Activated naive CD4-positive, alpha-beta T cell treated with anti-CD3 and anti-CD28 coated beads, Interleukin-2, amount 10 ng/mL, durations not matched to agents 7 days and 5 days (primary cell): ENCODE measurements at regions not wholly inside any gene's neighbourhood (a gene's known extent, or its start where the extent isn't known, plus 50 kb on each side); places are given as distances from the start of the nearest gene placed in this dataset.

Experiments
- CTCF ChIA-PET: fragments of 350-600 bp; sonication (Branson Sonifier 250); formaldehyde crosslinking; loops from one replicate; lab custom pipeline; 2021; ENCODE audit warnings: antibody characterized with exemption; lab: Charles Lee
- DNase-seq: peaks from one replicate; pipeline ENCODE4 v3.0.0-alpha.2; 2020
- H3K27ac Mint-ChIP-seq: one replicate; pipeline ENCODE4 v1.8.0; 2021; ENCODE audit warnings: mild to moderate bottlenecking, moderate library complexity, mixed read lengths
- H3K27me3 Mint-ChIP-seq: one replicate; pipeline ENCODE4 v1.8.0; 2021; ENCODE audit warnings: mild to moderate bottlenecking, mixed read lengths
- H3K36me3 Mint-ChIP-seq: one replicate; pipeline ENCODE4 v1.8.0; 2021; ENCODE audit warnings: mixed read lengths
- H3K4me1 Mint-ChIP-seq: one replicate; pipeline ENCODE4 v1.8.0; 2021; ENCODE audit warnings: mixed read lengths
- H3K4me3 Mint-ChIP-seq: one replicate; pipeline ENCODE4 v1.8.0; 2021; ENCODE audit warnings: mild to moderate bottlenecking, moderate library complexity, mixed read lengths
- H3K9me3 Mint-ChIP-seq: one replicate; pipeline ENCODE4 v1.8.0; 2021; ENCODE audit warnings: mixed read lengths

GRCh38 chr2:129178356-129178755, 801.1 kb upstream of the RAB6C start:
- H3K27me3 Mint-ChIP-seq = no peaks in the 10 kb centered on the region
- DNase-seq = no peak
- no peaks in the 10 kb centered on the region for H3K4me1 Mint-ChIP-seq
- no peaks in the 10 kb centered on the region for H3K9me3 Mint-ChIP-seq
- no peaks in the 10 kb centered on the region for H3K36me3 Mint-ChIP-seq
- no peak overlapping the region for H3K27ac Mint-ChIP-seq
- CTCF ChIA-PET = no interaction called here
- no peak overlapping the region for H3K4me3 Mint-ChIP-seq

- no peak for DNase-seq
- Mint-ChIP-seq H3K4me3 (no peak overlapping the region), H3K9me3 (no peaks in the 10 kb centered on the region), H3K27me3 (no peaks in the 10 kb centered on the region), H3K36me3 (no peaks in the 10 kb centered on the region), H3K27ac (no peak overlapping the region), H3K4me1 (no peaks in the 10 kb centered on the region)
- CTCF ChIA-PET = no interaction called here
These were observed 800.3 kb upstream of the RAB6C start for GRCh38 chr2:129179199-129179598.

- H3K4me3 Mint-ChIP-seq = no peak overlapping the region
- no peaks in the 10 kb centered on the region for H3K27me3 Mint-ChIP-seq
- H3K27ac Mint-ChIP-seq = no peak overlapping the region
- no peaks in the 10 kb centered on the region for H3K4me1 Mint-ChIP-seq
- no peak for DNase-seq
- H3K36me3 Mint-ChIP-seq = no peaks in the 10 kb centered on the region
- CTCF ChIA-PET = no interaction called here
- H3K9me3 Mint-ChIP-seq = no peaks in the 10 kb centered on the region
These were observed 799.2 kb upstream of the RAB6C start for GRCh38 chr2:129180124-129180716.

- Mint-ChIP-seq H3K36me3 (no peaks in the 10 kb centered on the region), H3K4me3 (no peak overlapping the region), H3K9me3 (no peaks in the 10 kb centered on the region), H3K27me3 (no peaks in the 10 kb centered on the region), H3K27ac (no peak overlapping the region), H3K4me1 (no peaks in the 10 kb centered on the region)
- CTCF ChIA-PET = no interaction called here
- DNase-seq = no peak
These were observed 798.0 kb upstream of the RAB6C start for GRCh38 chr2:129181433-129181832.

- CTCF ChIA-PET = no interaction called here
- no peaks in the 10 kb centered on the region for H3K4me1 Mint-ChIP-seq
- H3K9me3 Mint-ChIP-seq = no peaks in the 10 kb centered on the region
- DNase-seq = no peak
- no peaks in the 10 kb centered on the region for H3K27me3 Mint-ChIP-seq
- H3K4me3 Mint-ChIP-seq = no peak overlapping the region
- H3K27ac Mint-ChIP-seq = no peak overlapping the region
- H3K36me3 Mint-ChIP-seq = no peaks in the 10 kb centered on the region
These were observed 797.5 kb upstream of the RAB6C start for GRCh38 chr2:129181963-129182362.

- no peak overlapping the region for H3K4me3 Mint-ChIP-seq
- no peak overlapping the region for H3K27ac Mint-ChIP-seq
- no peaks in the 10 kb centered on the region for H3K27me3 Mint-ChIP-seq
- H3K36me3 Mint-ChIP-seq = no peaks in the 10 kb centered on the region
- CTCF ChIA-PET = no interaction called here
- no peaks in the 10 kb centered on the region for H3K9me3 Mint-ChIP-seq
- no peak for DNase-seq
- H3K4me1 Mint-ChIP-seq = no peaks in the 10 kb centered on the region
These were observed 792.1 kb upstream of the RAB6C start for GRCh38 chr2:129187343-129187742.

GRCh38 chr2:129188451-129188850, 791.0 kb upstream of the RAB6C start:
- DNase-seq = no peak
- no peaks in the 10 kb centered on the region for H3K27me3 Mint-ChIP-seq
- CTCF ChIA-PET = no interaction called here
- H3K4me1 Mint-ChIP-seq = no peaks in the 10 kb centered on the region
- no peaks in the 10 kb centered on the region for H3K36me3 Mint-ChIP-seq
- H3K4me3 Mint-ChIP-seq = no peak overlapping the region
- no peak overlapping the region for H3K27ac Mint-ChIP-seq
- H3K9me3 Mint-ChIP-seq = no peaks in the 10 kb centered on the region

GRCh38 chr2:129189617-129190319, 789.7 kb upstream of the RAB6C start:
- Mint-ChIP-seq H3K27me3 (no peaks in the 10 kb centered on the region), H3K36me3 (no peaks in the 10 kb centered on the region), H3K9me3 (no peaks in the 10 kb centered on the region), H3K4me1 (no peaks in the 10 kb centered on the region), H3K4me3 (no peak overlapping the region), H3K27ac (no peak overlapping the region)
- CTCF ChIA-PET = no interaction called here
- DNase-seq = no peak

GRCh38 chr2:129190494-129190893, 789.0 kb upstream of the RAB6C start:
- Mint-ChIP-seq H3K4me3 (no peak overlapping the region), H3K27me3 (no peaks in the 10 kb centered on the region), H3K27ac (no peak overlapping the region), H3K4me1 (no peaks in the 10 kb centered on the region), H3K9me3 (no peaks in the 10 kb centered on the region), H3K36me3 (no peaks in the 10 kb centered on the region)
- CTCF ChIA-PET = no interaction called here
- DNase-seq = no peak

- Mint-ChIP-seq H3K4me3 (no peak overlapping the region), H3K9me3 (no peaks in the 10 kb centered on the region), H3K27ac (no peak overlapping the region), H3K4me1 (no peaks in the 10 kb centered on the region), H3K27me3 (no peaks in the 10 kb centered on the region), H3K36me3 (no peaks in the 10 kb centered on the region)
- no peak for DNase-seq
- CTCF ChIA-PET = no interaction called here
These were observed 787.9 kb upstream of the RAB6C start for GRCh38 chr2:129191530-129191929.

GRCh38 chr2:129192117-129192516, 787.3 kb upstream of the RAB6C start:
- Mint-ChIP-seq H3K4me3 (no peak overlapping the region), H3K27ac (no peak overlapping the region), H3K9me3 (no peaks in the 10 kb centered on the region), H3K27me3 (no peaks in the 10 kb centered on the region), H3K4me1 (no peaks in the 10 kb centered on the region), H3K36me3 (no peaks in the 10 kb centered on the region)
- CTCF ChIA-PET = no interaction called here
- no peak for DNase-seq

GRCh38 chr2:129192841-129193253, 786.6 kb upstream of the RAB6C start:
- H3K36me3 Mint-ChIP-seq = no peaks in the 10 kb centered on the region
- no peaks in the 10 kb centered on the region for H3K4me1 Mint-ChIP-seq
- no peak for DNase-seq
- H3K27me3 Mint-ChIP-seq = no peaks in the 10 kb centered on the region
- H3K27ac Mint-ChIP-seq = no peak overlapping the region
- H3K4me3 Mint-ChIP-seq = no peak overlapping the region
- CTCF ChIA-PET = no interaction called here
- no peaks in the 10 kb centered on the region for H3K9me3 Mint-ChIP-seq

- DNase-seq = no peak
- Mint-ChIP-seq H3K27ac (no peak overlapping the region), H3K9me3 (no peaks in the 10 kb centered on the region), H3K4me1 (no peaks in the 10 kb centered on the region), H3K27me3 (no peaks in the 10 kb centered on the region), H3K4me3 (no peak overlapping the region), H3K36me3 (no peaks in the 10 kb centered on the region)
- CTCF ChIA-PET = no interaction called here
These were observed 785.5 kb upstream of the RAB6C start for GRCh38 chr2:129193961-129194360.

- H3K4me3 Mint-ChIP-seq = no peak overlapping the region
- H3K36me3 Mint-ChIP-seq = no peaks in the 10 kb centered on the region
- no peak overlapping the region for H3K27ac Mint-ChIP-seq
- CTCF ChIA-PET = no interaction called here
- H3K9me3 Mint-ChIP-seq = no peaks in the 10 kb centered on the region
- H3K27me3 Mint-ChIP-seq = no peaks in the 10 kb centered on the region
- no peaks in the 10 kb centered on the region for H3K4me1 Mint-ChIP-seq
- DNase-seq = no peak
These were observed 780.0 kb upstream of the RAB6C start for GRCh38 chr2:129199501-129199900.

- Mint-ChIP-seq H3K27me3 (no peaks in the 10 kb centered on the region), H3K4me1 (no peaks in the 10 kb centered on the region), H3K4me3 (no peak overlapping the region), H3K9me3 (no peaks in the 10 kb centered on the region), H3K27ac (no peak overlapping the region), H3K36me3 (no peaks in the 10 kb centered on the region)
- CTCF ChIA-PET = no interaction called here
- no peak for DNase-seq
These were observed 777.8 kb upstream of the RAB6C start for GRCh38 chr2:129201696-129202095.
